Glomerular endothelial cell (primary cell): ENCODE measurements at regions not wholly inside any gene's neighbourhood (a gene's known extent, or its start where the extent isn't known, plus 50 kb on each side); places are given as distances from the start of the nearest gene placed in this dataset.

ENCODE experiments used
- DNase-seq: peaks from one replicate; pipeline ENCODE4 v3.0.0-alpha.2; 2011; ENCODE audit warnings: low read depth, low spot score; ENCODE audit errors: extremely low read depth

GRCh38 chr2:12102679-12103078 lies 356.2 kb downstream of the LPIN1 start:
- no peak for DNase-seq

- DNase-seq = no peak
These were observed 358.7 kb downstream of the LPIN1 start for GRCh38 chr2:12105180-12105579.

GRCh38 chr2:12106440-12107080 lies 360.1 kb downstream of the LPIN1 start:
- DNase-seq = peak; percentile 20

GRCh38 chr2:12107321-12107720 lies 360.9 kb downstream of the LPIN1 start:
- DNase-seq = no peak

GRCh38 chr2:12107939-12108338 lies 361.5 kb downstream of the LPIN1 start:
- no peak for DNase-seq

- no peak for DNase-seq
These were observed 363.1 kb downstream of the LPIN1 start for GRCh38 chr2:12109363-12110017.

- no peak for DNase-seq
These were observed 363.6 kb downstream of the LPIN1 start for GRCh38 chr2:12110074-12110473.

GRCh38 chr2:12110481-12110880 lies 364.0 kb downstream of the LPIN1 start:
- no peak for DNase-seq

- no peak for DNase-seq
These were observed 367.0 kb downstream of the LPIN1 start for GRCh38 chr2:12113412-12113811.

- DNase-seq = no peak
These were observed 368.4 kb downstream of the LPIN1 start for GRCh38 chr2:12114816-12115215.

- no peak for DNase-seq
These were observed 369.9 kb downstream of the LPIN1 start for GRCh38 chr2:12116228-12116750.

- DNase-seq = no peak
These were observed 373.4 kb downstream of the LPIN1 start for GRCh38 chr2:12119841-12120240.

GRCh38 chr2:12120281-12121150 lies 374.1 kb downstream of the LPIN1 start:
- DNase-seq = no peak

- no peak for DNase-seq
These were observed 378.4 kb downstream of the LPIN1 start for GRCh38 chr2:12124790-12125189.

- DNase-seq = no peak
These were observed 379.9 kb downstream of the LPIN1 start for GRCh38 chr2:12126318-12126717.

GRCh38 chr2:12127638-12128037 lies 381.2 kb downstream of the LPIN1 start:
- no peak for DNase-seq

- no peak for DNase-seq
These were observed 385.5 kb downstream of the LPIN1 start for GRCh38 chr2:12131975-12132374.

GRCh38 chr2:12141618-12142258 lies 395.3 kb downstream of the LPIN1 start:
- no peak for DNase-seq

GRCh38 chr2:12151716-12152115 lies 405.3 kb downstream of the LPIN1 start:
- no peak for DNase-seq

- no peak for DNase-seq
These were observed 406.5 kb downstream of the LPIN1 start for GRCh38 chr2:12152888-12153287.
